Activated CD4-positive, CD25-positive, alpha-beta regulatory T cell treated with anti-CD3 and anti-CD28 coated beads, Interleukin-2, amount 50 U/mL, for 16 hours (primary cell): ENCODE measurements at regions not wholly inside any gene's neighbourhood (a gene's known extent, or its start where the extent isn't known, plus 50 kb on each side); places are given as distances from the start of the nearest gene placed in this dataset.

ENCODE experiments used
- DNase-seq: peaks from one replicate; pipeline ENCODE4 v3.0.0-alpha.2; 2020; ENCODE audit warnings: low read depth, low spot score

DNA sequence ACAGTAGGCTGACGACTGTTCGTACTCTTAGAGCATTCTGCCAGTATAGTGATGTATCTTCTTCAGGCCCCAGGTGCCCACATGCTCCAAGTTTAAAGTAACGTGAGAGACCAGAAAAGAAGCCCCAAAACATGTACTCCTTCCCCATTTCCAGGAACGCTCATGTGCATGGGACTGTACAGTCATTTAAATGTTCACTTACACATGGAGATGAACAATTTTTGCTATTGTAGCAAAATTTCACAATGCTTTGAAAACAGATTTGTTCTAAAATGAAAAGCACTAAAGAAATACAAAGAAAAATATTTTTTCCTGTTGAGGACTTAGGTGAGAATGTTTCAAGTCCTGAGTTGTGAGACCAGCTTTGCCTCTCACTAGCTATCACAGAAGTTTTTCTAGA is 269.3 kb upstream of the PRDM1 start:
- DNase-seq = no peak

DNA sequence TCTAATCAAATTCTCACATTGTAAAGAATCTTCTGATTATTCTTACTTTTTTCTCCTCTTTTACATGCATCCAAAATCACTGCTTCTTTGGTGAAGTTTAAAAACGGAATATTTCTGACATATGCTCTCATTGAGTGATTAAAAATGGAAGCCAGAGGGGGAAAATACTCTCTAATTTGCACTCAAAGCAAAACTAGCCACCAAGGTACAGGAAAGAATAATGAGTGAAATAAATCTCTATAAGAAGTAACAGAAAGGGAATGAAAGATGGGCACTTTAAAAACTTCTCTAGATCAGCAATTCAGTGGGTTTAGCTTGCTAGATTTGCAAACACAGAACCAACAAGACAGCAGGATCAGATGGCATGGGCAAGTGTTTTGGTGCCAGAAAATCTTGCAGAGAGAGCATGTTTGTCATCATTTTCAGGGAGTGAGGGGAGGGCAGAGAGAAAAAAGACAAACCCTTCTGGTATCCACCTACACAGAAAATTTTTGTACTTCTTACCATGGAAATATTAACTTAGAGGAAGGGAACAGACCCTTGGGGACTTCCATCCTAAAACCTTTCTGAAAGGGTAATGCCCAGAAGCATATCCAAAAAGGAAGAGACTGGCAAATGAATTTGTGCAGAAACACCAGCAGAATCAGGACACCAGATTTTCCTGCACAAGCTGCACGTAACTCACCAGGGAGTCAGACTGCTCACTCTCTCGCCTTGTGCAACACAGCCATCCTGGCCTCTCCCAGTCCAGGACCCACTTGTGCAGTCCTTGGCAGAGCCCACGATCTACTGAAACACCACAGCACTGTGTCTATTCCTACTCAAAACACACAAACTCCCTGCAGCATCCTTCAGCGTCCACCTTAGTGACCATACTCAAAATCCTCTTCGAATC is 270.2 kb upstream of the PRDM1 start:
- no peak for DNase-seq

DNA sequence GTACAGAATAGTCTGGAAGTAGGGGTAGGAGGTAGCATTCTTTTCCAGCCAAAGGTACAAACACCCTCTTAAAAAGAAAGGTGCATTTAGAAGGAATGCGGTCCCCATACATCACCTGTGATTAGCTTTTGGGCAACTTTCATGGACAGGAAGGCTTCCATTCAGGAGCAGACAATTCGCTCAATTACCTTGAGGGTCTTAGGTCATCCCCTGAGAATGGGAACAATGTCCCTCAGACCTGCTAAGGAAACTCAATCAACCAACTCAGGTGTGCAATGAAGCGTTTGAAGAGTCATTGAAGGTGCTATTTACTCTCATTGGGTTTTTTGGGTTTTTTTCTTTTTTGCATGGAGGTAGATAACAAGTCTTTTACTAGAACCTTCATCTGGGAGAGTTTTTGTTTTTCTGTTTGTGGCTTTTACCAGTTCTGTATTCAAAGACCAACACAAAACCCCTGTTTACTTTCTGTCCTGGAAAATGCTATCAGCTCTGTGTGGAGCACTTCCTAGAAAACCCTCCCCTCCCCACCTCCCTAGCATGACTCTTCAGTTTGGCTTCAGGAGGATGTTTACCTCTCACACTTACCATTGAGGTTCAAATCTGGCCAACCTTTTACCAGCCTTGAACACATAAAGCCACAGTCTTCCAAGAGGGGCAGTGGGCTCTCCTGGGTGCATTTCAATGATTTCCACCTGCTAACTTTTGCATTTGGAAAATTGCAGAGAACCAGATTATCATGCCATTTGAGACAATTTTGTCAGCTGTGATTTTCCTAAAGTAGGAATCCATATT is 271.2 kb upstream of the PRDM1 start:
- DNase-seq = no peak

DNA sequence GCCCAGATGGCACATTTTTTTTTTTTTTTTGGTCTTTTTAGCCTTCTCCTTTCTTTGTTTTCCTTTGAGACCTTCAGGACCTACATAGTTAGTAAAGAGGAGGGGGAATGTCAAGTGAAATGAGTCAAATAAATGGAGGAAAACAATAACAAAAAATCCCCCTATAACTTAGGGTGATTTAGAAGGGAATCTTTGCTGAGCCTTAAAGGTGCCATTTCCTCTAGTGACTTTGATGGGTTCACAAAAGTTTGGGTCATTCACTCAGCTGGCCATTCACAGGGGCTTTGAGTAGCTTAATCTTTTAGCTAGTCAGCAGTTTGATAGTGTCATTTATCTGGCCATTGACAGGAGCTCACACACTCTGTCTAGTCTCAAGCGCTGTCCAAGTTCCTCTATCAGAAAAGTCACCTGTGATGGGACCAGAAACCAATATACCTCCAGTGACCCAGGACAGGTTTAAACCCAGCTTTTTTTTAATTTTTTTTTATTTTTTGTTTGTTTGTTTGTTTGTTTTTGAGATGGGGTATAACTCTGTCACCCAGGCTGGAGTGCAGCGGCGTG is 275.1 kb upstream of the PRDM1 start:
- no peak for DNase-seq

DNA sequence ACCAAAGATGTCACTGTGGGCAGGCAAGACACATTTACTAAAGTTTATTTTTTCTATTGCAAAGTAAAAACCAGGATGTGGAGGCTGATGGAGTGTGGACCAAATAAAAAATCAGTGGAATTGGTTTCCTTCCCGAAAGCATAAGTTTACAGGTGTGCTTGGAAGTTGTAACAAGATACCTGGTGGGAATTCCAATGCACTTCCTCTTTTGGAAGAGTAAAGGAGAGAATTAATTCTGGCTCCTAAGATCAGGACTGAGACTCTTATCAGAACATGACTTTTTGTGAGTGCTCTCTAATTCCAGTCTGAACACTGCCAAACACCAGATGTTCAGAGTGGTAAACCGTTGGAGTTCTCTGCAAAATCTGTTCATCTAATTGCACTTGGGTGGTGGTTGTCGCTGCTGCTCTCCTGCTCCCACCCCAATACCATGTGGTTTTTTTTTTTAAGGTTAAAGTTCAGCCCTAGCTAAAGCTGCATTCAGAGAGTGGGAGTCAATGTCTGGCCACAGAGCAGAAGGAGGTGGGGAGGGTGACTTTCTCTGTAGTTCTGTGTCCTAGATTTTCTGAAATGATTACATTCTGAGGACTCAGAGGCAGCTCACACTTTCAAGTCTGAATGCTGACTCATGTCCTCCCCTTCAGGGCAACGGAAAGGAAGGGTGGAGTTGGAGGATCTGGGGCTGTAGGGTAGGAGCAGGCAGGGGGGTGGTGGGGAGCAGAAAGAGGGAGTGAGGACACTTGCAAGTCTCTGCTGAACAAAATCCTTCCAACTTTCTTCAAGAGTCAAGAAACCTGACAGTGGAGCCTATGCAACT is 275.8 kb upstream of the PRDM1 start:
- DNase-seq = no peak

DNA sequence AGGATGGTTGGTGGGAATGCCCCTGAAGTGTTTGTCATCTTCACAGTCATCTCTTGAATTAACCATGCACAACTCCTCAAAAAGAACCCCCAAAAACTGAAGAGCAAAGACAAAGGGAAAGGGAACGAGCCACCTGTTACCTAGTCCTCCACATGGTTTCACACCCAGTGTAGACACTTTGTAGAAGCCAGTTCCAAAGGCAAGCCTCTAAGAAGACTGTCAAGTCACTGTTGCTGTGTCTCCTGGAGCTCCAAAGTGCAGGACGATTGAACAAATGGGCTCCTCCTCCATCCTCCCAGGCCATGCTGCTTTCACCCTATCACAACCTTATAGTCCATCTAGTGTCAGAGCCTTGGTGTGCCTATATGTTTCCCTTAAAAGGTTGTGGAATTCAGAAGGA is 277.6 kb upstream of the PRDM1 start:
- no peak for DNase-seq

DNA sequence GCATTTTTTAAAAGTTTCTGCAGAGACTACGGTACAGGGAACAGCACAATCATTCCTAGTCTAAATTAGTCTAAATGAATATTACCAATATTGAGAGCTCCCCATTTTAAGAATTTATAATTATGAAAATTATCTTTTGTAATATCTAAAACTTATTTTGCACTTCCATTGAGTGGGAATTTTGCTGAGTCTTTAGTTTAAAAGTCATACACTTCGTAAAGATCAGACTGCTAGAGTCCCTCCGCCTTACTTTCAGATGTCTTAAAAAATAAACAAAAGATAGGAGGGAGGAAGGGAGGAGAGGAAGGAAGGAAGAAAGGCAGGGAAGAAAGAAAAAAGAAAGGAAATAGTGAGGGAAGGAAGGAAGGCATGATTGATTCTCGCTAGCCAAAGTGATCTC is 278.2 kb upstream of the PRDM1 start:
- DNase-seq = no peak

DNA sequence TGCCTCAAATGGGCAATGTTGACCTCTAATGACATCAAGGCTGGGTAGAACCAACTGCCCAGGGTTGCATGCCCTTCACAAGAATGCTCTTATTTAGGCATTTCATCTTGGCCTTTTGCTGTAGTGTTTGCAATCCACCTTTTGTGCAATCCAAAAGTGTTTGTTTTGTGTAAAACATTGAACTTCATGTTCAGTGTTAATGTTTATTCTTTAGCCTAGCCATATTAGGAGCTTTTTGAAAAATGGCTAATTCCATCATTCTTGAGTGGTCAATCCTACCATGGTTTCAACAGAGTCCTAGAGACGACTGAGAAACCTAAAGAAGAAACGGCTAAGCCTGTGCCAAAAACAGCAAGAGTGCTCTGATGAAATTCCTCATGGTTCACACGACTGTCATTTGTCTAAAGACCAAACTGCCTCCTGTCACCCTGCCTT is 279.6 kb upstream of the PRDM1 start:
- no peak for DNase-seq

DNA sequence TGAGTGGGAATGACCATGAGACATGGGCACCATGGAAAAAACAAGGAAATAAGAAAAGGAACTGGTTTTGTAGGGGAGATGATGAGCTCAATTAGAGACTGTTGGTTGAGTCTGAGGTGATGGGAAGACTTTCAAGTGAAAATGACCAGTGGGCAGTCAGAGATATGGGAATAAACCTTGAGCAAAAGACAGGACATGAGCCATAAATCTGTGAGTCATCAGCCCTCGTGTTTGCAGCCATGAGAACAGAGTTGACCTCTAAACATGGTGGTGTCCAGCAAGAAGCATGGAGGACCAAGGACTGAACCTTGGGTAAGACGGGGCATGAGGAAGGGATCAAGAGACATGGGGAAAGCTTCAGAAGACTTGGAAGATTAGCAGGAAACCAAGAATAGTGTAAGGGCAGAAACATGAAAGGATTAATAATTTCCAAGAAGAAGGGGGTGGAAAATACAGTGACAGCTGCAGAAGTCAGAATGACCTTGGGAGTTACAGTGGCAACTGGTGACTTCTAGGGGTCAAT is 280.6 kb upstream of the PRDM1 start:
- DNase-seq = no peak

DNA sequence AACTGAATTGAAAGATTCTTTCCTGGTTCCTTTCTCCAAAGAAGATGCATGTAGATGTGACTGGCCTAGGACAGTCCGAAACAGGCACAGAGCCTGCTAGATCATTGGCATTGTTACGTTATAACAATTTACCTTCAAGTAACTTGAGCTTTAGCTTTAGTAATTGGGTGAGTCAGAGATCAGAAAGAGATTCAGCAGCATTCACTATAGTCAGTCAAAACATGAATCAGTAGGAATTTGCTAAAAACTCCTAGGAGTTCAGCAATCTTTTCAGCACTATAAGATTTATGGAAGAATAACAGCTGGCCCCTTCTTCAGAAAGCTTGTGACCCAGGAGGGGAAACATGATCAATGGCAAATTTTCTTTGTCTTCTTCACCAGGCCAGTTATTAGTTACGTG is 281.7 kb upstream of the PRDM1 start:
- DNase-seq = no peak

DNA sequence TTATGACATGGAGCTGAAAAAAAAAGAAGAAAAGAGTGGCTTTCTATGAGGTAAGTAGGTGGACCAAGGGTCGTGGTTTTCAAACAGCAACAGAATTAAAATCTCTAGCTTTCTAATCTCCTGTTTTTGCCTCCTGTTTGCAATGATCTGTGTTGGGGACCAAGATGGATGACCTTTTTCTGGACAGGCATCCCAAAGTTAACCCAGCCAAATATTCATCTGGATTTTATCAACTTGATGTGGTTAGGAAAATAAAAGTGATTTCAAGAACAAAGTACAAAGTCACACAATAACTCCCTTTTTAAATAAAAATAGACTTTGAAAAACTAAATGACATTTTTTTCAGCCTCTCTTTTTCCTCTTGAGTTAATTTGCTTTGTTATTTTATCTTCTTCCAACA is 282.1 kb upstream of the PRDM1 start:
- no peak for DNase-seq

DNA sequence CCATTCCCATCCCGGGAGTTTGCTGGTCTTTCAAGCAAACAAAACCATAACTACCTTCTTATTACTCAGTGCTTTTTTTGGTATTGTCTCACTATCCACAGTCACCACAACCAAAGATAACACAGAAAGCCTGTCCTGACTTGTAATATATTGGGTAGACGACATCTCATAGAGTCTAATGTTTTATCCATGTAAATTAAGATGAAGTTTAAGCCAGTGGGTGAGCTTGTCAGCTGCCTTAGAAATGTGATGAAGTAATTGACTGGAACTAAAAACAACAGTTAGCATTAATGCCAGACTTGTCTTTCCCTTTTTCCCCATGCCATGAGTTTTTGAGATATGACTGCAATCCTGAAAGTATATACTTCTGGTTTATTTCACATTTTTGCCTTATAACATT is 282.7 kb upstream of the PRDM1 start:
- no peak for DNase-seq

DNA sequence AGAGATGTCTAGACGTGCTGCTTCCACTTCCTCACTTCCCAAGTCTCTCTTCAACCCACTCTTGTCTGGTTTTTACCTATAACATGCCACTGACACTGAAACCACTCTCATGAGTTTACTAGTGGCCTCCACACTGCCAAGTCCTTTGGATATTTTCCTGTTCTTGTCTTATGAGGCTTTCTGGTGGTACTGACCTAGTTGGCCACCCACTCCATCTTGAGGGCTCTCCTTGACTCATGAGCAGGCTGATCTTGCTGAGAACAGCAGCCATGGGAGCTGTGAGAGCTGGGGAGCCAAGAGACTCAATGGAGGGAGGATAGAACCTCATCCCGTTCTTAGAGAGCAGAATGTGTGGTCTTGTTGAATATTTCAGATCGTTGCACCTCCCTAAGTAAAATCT is 283.4 kb upstream of the PRDM1 start:
- DNase-seq = no peak

DNA sequence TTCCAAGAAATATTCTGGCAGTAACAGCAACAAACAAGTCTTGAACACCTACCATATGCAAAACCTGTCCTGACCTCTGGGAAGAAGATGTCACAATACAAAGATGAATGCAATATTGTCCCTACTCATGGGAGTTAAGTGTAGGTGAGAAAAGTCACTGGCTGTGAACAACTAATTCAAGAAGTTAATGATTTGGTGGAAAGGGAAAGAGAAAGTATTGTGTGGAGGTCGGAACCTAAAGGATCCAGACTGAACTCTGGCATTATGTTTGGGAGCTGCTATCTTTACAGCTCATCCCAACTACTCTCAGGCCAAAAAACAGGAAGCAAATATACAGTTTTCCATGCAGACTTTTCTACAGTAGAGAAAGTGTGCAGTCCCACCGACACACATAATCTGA is 285.3 kb upstream of the PRDM1 start:
- no peak for DNase-seq

DNA sequence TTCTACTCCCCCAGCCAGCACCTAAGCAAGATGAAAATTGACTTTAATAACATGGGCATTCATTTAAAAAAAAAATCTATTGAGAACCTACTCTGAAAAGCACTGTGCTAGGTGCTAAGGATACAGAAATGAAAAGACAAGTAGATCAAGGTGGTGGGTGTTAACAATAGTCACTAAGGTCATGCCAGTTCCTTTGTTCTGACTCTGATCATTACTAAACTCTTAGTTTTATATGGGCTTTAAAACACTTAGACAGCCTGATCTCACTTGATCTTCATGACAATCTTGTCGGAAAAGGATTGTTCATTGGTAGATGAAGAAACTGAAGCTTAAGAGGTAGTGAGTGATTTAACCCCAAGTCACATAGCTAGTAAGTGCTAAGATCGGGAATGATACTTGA is 285.7 kb upstream of the PRDM1 start:
- no peak for DNase-seq

DNA sequence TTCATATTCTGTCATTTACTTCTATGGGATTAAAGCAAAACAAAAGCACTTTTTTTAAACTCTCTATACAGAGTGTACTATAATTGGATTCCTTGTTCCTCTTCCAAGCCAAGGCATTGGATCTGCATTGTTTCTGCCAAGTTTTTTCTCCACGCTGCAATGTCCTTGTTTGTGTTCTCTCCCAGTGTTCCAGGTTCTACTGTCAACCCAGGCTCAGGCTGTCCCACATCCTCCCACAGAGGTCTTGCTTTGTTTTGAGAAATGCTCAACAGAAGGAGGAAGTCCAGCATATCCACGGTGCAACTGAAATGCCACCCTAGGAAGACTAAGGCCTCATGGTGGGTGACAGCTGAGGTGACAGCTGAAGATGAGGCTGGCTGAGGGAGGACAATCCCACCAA is 287.1 kb upstream of the PRDM1 start:
- no peak for DNase-seq

DNA sequence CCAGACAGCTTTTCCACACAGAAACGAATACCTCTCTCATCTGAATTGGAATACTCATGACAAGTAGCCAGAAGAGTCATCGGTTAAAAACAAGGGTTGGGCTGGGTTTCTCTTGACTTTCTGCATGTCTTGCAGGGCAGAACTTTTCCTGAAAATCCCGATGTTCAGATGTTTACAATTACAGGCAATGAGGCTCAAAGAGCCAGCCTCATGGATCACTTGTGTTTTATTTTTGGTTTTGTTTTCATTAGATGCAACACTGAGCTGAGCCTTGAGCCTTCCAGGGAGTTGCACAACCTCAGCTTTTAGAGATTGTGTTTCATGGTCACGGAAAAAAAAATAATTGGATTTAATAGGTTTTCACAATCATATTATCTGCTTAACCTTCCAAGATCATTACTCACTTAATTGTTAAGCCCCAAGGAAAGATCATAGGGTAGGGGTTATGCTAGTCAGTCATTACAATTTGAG is 288.1 kb upstream of the PRDM1 start:
- DNase-seq = no peak

DNA sequence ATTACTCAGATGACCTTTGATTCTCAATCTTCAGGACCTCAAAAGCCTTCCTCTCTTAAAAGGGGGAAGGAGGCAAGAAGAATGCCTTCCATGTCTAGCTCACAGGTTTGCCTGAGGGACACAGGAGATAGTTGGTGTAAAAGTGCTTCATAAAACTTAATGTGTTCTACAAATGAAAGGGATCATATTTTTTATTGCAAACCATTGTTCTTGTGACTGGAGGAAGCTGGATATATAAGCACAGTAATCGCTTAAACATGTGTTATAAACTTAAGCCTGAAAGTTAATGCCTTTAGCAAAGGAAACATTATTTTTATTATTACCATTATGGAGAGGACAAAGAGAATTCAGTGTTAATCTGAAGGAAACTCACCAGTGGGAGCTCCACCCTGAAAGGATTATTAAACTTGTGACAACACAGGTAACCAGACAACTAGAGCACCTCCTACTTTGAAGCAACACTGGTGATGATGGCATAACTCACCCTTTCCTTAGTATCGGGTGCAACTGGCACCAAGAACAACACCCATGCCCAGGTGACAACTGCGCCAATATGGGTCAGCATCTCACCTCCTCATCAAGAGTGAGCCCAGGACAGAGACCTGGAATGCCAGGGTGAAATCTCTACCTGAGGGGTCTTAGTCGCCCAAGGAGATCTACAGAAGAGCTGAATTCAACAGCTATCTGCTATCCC is 288.7 kb upstream of the PRDM1 start:
- DNase-seq = no peak

DNA sequence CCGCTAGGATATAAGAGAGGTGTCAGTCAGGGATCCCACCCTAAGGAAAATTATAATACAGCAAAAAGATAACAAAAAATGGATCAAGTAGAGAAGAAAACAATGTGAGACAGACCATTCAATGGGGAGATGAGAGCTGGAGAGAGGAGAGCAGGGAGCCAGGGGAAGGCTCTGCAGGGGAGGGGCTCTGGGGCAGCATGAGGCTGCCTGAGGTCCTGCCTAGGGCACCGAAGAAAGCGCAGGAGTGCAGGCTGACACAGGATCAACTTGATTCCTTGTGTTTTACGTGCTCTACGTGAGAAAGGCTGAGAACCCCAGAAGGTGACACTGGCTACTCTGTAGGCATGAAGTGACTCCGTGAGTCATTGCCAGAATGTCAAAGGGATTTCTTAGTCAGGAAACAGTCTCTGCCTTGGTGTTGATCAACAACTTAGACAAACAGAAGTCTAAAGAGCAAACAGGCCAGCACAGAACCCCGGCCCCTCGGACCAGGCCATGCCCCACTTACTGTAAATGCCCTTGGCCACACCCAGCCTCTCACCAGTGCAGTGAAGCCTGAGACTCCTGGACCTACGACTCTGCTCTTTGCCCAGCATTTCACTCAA is 290.1 kb upstream of the PRDM1 start:
- no peak for DNase-seq

DNA sequence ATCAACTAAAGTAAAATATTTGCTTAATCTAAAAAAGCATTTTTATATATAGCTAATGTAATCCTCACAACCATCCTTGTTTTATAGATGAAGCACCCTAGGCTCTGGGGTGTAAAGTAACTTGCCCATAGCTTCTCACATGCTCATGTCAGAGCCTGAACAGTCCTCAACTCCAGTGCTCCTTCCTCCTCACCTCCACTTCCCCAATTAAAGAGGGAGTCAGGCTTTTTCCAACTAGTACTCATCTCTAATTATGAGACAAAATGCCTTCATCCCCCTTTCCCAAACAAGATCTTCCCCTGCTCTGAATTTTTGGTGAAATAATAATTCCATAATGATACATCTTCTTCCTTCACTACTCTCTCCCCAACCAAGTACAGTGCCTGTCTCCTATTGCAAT is 290.8 kb upstream of the PRDM1 start:
- no peak for DNase-seq
